ENCODE measurements at regions not wholly inside any gene's neighbourhood (a gene's known extent, or its start where the extent isn't known, plus 50 kb on each side); places are given as distances from the start of the nearest gene placed in this dataset.

GRCh38 chr7:46625032-46625431 is 704.0 kb upstream of the IGFBP3 start:
- Histone ChIP-seq H3K4me2 (ENCODE audit: low read length) (no peak overlapping the region), H3K27ac (ENCODE audit: low read depth, low read length) (no peak overlapping the region), H3K4me3 (ENCODE audit: insufficient read depth, low read depth, low read length) (no peak overlapping the region), H3K79me2 (ENCODE audit: insufficient read depth, low read length) (no peaks in the 10 kb centered on the region), H3K9me3 (ENCODE audit: insufficient read depth, low read depth, low read length) (no peaks in the 10 kb centered on the region), H2AFZ (ENCODE audit: low read depth, low read length) (no peak overlapping the region), H4K20me1 (ENCODE audit: insufficient read depth, low read length) (no peaks in the 10 kb centered on the region), H3K9ac (ENCODE audit: low read length) (no peak overlapping the region), H3K27me3 (ENCODE audit: insufficient read depth, low read length) (no peaks in the 10 kb centered on the region), H3K36me3 (ENCODE audit: insufficient read depth, low read length) (no peaks in the 10 kb centered on the region), H3K4me1 (ENCODE audit: insufficient read depth, low read length) (no peaks in the 10 kb centered on the region)
- Mint-ChIP-seq H3K36me3 (ENCODE audit: low read depth, unreplicated experiment) (no peaks in the 10 kb centered on the region), H3K9me3 (ENCODE audit: unreplicated experiment) (no peaks in the 10 kb centered on the region), H3K27ac (ENCODE audit: unreplicated experiment) (no peak overlapping the region), H3K27me3 (ENCODE audit: low read depth, unreplicated experiment) (no peaks in the 10 kb centered on the region), H3K4me3 (ENCODE audit: unreplicated experiment) (no peak overlapping the region), H3K4me1 (ENCODE audit: low read depth, unreplicated experiment) (peaks cover 27% of the 10 kb centered on the region)
- no peak for FAIRE-seq
- TF ChIP-seq CTCF (IDR thresholded peaks at IDR 0.05; ENCODE audit: insufficient read depth, low read depth, low read length) (no peak), EZH2 (IDR thresholded peaks at IDR 0.05; ENCODE audit: insufficient read depth, low read length) (no peak)
- DNase-seq (ENCODE audit: low read depth) = no peak

GRCh38 chr7:46622251-46622650 is 701.2 kb upstream of the IGFBP3 start:
- Histone ChIP-seq H4K20me1 (ENCODE audit: insufficient read depth, low read length) (no peaks in the 10 kb centered on the region), H3K79me2 (ENCODE audit: insufficient read depth, low read length) (no peaks in the 10 kb centered on the region), H3K9ac (ENCODE audit: low read length) (no peak overlapping the region), H3K4me2 (ENCODE audit: low read length) (no peak overlapping the region), H3K27ac (ENCODE audit: low read depth, low read length) (no peak overlapping the region), H2AFZ (ENCODE audit: low read depth, low read length) (no peak overlapping the region), H3K9me3 (ENCODE audit: insufficient read depth, low read depth, low read length) (no peaks in the 10 kb centered on the region), H3K36me3 (ENCODE audit: insufficient read depth, low read length) (no peaks in the 10 kb centered on the region), H3K27me3 (ENCODE audit: insufficient read depth, low read length) (no peaks in the 10 kb centered on the region), H3K4me3 (ENCODE audit: insufficient read depth, low read depth, low read length) (no peak overlapping the region), H3K4me1 (ENCODE audit: insufficient read depth, low read length) (no peaks in the 10 kb centered on the region)
- no peak overlapping the region for H3K27ac Mint-ChIP-seq (ENCODE audit: unreplicated experiment)
- H3K36me3 Mint-ChIP-seq (ENCODE audit: low read depth, unreplicated experiment) = no peaks in the 10 kb centered on the region
- no peaks in the 10 kb centered on the region for H3K27me3 Mint-ChIP-seq (ENCODE audit: low read depth, unreplicated experiment)
- TF ChIP-seq CTCF (IDR thresholded peaks at IDR 0.05; ENCODE audit: insufficient read depth, low read depth, low read length) = no peak
- TF ChIP-seq EZH2 (IDR thresholded peaks at IDR 0.05; ENCODE audit: insufficient read depth, low read length) = no peak
- DNase-seq (ENCODE audit: low read depth) = no peak
- peaks cover 15% of the 10 kb centered on the region for H3K4me1 Mint-ChIP-seq (ENCODE audit: low read depth, unreplicated experiment)
- H3K9me3 Mint-ChIP-seq (ENCODE audit: unreplicated experiment) = no peaks in the 10 kb centered on the region
- no peak overlapping the region for H3K4me3 Mint-ChIP-seq (ENCODE audit: unreplicated experiment)
- no peak for FAIRE-seq

- Histone ChIP-seq H3K9me3 (ENCODE audit: insufficient read depth, low read depth, low read length) (no peaks in the 10 kb centered on the region), H3K27ac (ENCODE audit: low read depth, low read length) (no peak overlapping the region), H3K4me3 (ENCODE audit: insufficient read depth, low read depth, low read length) (no peak overlapping the region), H4K20me1 (ENCODE audit: insufficient read depth, low read length) (no peaks in the 10 kb centered on the region), H3K36me3 (ENCODE audit: insufficient read depth, low read length) (no peaks in the 10 kb centered on the region), H3K4me2 (ENCODE audit: low read length) (no peak overlapping the region), H3K79me2 (ENCODE audit: insufficient read depth, low read length) (no peaks in the 10 kb centered on the region), H3K27me3 (ENCODE audit: insufficient read depth, low read length) (no peaks in the 10 kb centered on the region), H3K4me1 (ENCODE audit: insufficient read depth, low read length) (no peaks in the 10 kb centered on the region), H3K9ac (ENCODE audit: low read length) (no peak overlapping the region), H2AFZ (ENCODE audit: low read depth, low read length) (no peak overlapping the region)
- FAIRE-seq (peak; percentile 45), DNase-seq (ENCODE audit: low read depth) (no peak)
- no peak overlapping the region for H3K27ac Mint-ChIP-seq (ENCODE audit: unreplicated experiment)
- peaks cover 11% of the 10 kb centered on the region for H3K4me1 Mint-ChIP-seq (ENCODE audit: low read depth, unreplicated experiment)
- H3K4me3 Mint-ChIP-seq (ENCODE audit: unreplicated experiment) = no peak overlapping the region
- no peaks in the 10 kb centered on the region for H3K9me3 Mint-ChIP-seq (ENCODE audit: unreplicated experiment)
- H3K36me3 Mint-ChIP-seq (ENCODE audit: low read depth, unreplicated experiment) = no peaks in the 10 kb centered on the region
- TF ChIP-seq EZH2 (IDR thresholded peaks at IDR 0.05; ENCODE audit: insufficient read depth, low read length) (no peak), CTCF (IDR thresholded peaks at IDR 0.05; ENCODE audit: insufficient read depth, low read depth, low read length) (no peak)
- no peaks in the 10 kb centered on the region for H3K27me3 Mint-ChIP-seq (ENCODE audit: low read depth, unreplicated experiment)
Observed at GRCh38 chr7:46619723-46620310, 698.7 kb upstream of the IGFBP3 start.
